ENCODE measurements at regions not wholly inside any gene's neighbourhood (a gene's known extent, or its start where the extent isn't known, plus 50 kb on each side); places are given as distances from the start of the nearest gene placed in this dataset.

DNA sequence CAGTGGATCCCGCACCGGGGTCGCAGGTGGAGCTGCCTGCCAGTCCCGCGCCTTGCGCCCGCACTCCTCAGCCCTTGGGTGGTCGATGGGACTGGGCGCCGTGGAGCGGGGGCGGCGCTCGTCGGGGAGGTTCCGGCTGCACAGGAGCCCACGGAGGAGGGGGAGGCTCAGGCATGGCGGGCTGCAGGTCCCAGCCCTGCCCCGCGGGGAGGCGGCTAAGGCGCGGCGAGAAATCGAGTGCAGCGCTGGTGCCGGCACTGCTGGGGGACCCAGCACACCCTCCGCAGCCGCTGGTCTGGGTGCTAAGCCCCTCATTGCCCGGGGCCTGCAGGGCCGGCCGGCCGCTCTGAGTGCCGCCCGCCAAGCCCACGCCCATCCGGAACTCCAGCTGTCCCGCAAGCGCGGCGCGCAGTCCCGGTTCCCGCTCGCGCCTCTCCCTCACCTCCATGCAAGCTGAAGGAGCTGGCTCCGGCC is 120.6 kb upstream of the MEF2C start:
- no peak for DNase-seq

DNA sequence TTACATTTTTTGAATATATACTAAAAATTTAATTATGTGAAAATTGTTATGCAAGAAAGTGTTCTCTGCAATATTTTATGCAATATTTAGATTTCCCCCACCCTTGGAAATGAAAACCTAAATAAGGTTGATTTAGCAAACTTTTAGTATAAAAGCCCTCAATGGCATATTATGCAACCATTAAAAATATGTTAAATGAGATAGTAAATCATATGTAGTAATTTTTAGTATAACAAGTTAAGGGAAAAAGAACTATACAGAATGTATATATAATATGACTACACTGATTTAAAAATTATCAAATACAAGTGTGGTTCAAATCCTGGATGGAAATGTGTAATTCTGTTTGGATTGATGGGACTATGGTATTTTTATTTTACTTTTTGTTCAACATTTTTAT is 116.9 kb upstream of the MEF2C start:
- no peak for DNase-seq

DNA sequence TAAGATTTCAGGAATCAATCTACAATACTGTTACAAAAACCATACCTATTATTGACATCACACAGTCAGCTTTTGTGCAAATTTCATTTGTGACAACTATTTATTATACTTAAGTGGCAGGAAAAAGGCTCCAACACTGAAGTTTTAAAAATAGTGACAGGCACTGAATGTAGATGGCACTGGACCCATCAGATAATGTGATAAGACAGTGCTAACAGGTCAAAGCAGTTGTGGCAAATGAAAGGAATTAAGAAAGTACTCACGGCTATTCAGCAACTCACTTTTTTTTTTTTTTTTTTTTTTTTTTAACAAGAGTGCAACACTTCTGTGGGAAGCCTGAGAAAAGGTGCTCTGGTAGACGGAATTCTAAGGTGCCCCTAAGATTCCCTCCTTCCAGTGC is 115.0 kb upstream of the MEF2C start:
- no peak for DNase-seq

DNA sequence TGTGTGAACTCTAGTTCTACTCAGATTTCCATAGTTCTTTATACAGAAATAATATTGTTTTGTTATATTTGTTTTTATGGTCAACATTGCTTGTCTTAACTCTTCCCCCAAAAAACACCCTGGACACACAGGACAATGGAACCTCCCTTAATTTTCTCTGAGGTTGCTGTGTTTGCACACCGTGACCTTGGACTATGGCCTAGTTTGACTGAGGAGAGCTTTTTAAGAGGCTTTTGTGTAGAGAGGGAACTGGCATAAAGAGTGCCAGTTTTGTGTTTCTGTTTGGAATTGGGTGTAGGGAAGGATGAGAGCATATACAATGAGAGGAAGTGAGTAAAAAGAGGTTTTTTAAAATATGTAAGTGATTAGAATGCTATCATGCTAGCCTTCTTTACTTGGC is 101.1 kb upstream of the MEF2C start:
- DNase-seq, result no peak

DNA sequence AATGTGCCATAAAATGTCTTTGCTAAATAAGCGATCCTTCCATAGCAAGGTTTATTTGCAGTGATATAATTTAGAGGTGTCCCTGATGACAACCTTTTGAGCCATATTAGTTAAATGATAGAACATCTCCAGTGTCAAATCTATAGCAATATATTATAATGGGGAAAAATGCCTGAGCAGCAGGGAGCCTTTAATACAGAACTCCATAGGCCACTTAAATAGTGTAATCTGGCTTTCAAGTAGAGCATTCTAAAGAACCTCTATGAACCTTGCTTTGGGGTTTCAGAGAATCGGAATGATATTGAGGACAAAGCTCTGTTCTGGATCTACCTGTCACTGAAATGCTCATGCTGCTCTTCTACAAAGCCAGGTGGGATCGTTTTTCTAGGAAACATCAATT is 96.7 kb upstream of the MEF2C start:
- no peak for DNase-seq

DNA sequence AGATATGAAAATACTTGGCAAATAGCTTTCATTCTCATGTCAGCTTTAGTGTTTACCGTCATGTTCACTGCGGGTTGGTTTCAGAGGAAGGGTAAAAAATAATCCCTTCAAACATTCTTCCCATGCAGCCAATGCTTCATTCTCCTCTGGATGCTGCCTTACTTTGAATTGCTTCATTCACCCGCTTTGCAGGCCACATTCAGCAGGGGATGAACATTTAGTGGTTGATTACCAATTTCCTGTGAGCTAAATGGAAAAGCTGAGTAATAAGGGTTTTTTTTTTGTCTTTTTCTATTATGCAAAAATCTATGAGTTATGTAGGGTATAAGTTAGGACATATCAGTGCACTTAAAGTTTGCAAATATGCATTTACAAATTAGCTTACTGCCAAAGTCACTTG is 96.3 kb upstream of the MEF2C start:
- DNase-seq, result no peak

- DNase-seq, result no peak
Observed at GRCh38 chr5:88976914-88977313, 93.9 kb upstream of the MEF2C start.

DNA sequence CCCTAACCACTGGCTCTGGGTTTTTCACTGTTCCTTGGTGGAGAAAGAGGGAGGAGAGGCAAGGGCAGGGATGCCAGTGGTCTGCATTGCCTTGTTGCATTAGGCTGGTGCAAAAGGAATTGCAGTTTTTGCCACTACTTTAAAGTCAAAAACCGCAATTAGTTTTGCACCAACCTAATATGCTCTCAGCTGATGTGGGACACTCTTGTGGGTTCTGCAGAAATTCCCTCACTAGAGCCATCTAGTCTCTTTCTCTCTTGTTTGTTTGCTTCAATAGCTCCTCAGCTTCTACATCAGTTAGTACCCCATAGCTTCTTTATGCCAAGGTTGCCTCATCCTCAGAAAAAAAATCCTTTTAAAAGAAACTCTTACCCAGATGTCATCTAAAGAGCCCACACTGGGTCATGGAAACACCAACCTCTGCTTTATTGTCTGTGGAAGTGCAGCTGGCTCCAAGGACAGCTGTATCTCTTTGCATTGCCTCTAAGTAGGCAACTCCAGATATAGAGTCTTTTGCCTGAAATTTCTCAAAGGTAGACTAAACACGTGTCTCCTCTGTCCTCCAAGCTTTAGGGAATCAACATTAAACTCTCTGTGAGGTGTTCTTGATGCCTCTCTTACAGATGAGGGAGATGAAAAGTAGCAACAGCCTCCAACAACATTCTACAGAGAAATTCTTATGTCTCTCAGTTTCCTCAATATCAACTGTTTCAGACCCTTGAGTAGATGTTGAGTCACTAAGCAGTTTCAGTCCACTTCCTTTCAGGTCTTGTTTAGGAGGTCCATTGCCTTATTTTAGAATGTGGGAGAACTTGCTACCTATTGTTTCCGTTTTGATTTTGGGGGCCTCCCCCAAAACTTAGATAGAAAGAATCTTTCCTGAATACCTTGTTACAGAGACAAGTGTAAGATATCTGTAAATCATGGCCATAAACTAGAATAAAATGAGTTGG is 84.9 kb upstream of the MEF2C start:
- no peak for DNase-seq

DNA sequence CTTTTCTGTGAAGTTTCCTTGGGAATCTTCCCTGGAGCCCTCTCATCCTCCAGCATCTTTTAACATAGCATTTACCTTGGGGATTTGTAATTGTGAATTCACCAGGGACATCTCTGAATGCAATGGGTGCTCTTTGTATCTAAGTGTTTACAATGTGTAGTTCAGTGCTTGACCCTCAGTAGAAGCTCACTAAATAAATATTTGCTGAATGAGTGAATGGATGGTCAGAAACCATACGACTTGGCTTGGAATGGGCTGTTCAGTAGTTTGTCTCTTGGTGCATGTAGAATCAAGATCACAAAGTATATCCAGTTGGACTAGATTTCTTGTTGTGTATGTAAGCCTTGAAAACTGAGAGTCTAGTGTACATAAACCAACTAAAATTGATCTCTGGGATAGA is 81.8 kb upstream of the MEF2C start:
- DNase-seq, result no peak

DNA sequence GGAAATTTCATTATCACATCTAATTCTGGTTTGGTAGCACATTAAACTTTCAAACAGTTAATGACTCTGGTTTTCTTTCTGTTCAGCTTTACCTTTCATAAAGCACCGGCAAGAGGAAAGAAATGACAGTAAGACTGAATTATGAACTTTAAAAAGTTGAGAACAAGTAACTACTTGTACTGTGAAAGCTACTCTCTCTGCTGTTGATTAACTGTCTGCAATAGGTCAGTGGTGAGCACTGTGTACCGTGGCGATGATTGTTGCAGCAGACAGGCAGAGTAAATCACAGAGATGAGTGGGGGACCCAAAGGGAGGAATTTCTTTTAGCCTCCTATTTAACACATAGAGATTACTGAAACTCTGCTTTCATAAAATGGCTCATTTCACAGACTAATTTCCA is 74.0 kb upstream of the MEF2C start:
- DNase-seq, result no peak

GRCh38 chr5:88956416-88956815 is 73.4 kb upstream of the MEF2C start:
- DNase-seq, result no peak

- no peak for DNase-seq
Observed at GRCh38 chr5:88955403-88955802, 72.4 kb upstream of the MEF2C start.

- no peak for DNase-seq
Observed at GRCh38 chr5:88954511-88954910, 71.5 kb upstream of the MEF2C start.

- DNase-seq, result no peak
Observed at GRCh38 chr5:88952996-88953643, 70.1 kb upstream of the MEF2C start.

DNA sequence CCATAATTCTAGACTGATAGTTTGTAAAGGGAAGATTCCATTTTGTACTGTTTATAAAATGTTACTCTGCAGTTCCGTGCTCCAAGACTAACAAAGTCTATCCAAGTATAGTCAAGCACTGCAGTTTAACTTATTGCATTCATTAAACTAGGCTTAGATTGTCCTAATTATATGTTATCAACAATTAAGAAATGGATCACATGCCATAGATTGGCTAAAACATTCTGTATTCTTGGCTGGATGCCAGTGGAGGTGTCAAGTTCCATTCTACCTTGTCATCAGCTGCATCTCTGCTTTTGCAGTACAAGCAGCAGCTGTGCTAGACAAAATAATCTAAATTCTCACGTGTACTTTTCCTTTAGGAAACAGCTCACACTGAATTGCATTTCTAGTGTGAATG is 69.4 kb upstream of the MEF2C start:
- no peak for DNase-seq

- no peak for DNase-seq
Observed at GRCh38 chr5:88951457-88951856, 68.5 kb upstream of the MEF2C start.

- no peak for DNase-seq
Observed at GRCh38 chr5:88948746-88949600, 66.0 kb upstream of the MEF2C start.

DNA sequence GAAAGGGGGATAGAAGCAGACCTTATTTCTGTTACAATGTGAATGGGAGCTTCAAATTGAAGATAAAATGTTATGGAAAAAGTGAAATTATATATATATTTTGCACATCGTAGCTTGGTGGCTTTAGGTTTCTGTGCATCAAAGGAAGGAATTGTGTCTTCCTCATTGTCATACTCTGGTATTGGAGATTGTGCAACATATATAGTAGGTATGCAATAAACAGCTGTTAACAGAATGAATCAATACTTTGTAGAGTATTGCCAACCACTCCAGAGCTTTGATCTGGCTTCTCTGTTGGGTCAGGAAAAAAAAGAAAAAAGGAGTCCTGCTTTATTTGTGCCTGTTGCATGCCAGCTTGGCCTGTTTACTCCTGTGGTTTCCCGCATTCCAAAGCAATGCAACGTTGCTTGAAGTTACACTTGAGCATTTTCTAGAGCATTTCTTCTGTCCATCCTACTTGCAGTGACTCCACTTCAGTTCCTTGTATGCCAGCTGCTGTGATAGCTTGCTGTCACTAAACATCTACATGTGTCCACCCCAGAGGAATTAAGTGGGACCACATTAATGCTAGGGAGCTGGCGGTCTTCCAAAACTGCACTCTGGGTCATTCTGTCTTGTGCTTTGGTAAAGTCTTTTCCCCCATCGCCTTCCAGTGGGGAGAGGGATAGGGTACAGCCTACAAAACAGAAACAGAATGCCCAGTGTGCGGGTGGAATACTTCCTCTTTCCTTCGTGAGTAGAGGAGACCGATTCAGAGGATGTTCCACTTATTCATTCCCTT is 62.0 kb upstream of the MEF2C start:
- no peak for DNase-seq

DNA sequence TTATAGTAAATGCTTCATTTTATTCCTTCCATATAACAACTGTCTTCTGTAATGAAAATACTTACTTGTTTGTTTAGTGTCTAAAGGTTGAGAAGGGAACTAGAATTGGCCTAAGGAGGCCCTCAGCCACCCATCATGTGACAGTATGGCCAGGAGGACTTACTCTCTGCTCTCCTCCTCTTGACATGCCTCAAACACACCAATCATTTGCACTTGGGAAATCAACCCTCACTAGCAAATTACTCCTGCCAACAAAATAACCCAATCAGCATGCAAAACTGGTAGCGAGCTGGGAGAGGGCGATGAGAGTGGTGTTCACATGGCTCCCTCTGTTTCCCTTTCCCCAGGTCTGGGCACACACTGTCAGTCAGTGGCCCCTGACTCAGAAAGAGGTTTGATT is 58.6 kb upstream of the MEF2C start:
- no peak for DNase-seq

GRCh38 chr5:88940713-88941112 is 57.7 kb upstream of the MEF2C start:
- DNase-seq, result no peak

GRCh38 chr5:88939300-88939699 is 56.3 kb upstream of the MEF2C start:
- DNase-seq, result no peak

- no peak for DNase-seq
Observed at GRCh38 chr5:88938488-88938887, 55.5 kb upstream of the MEF2C start.

All from central memory CD4-positive, alpha-beta T cell (primary cell).